Heart left ventricle (tissue), 16 donors: ENCODE measurements at regions not wholly inside any gene's neighbourhood (a gene's known extent, or its start where the extent isn't known, plus 50 kb on each side); places are given as distances from the start of the nearest gene placed in this dataset.
"Not testable (repeated sequence)": the region's sequence is repeated elsewhere in the genome, so short reads cannot be mapped to it uniquely, and the experiment has no call there.

Source experiments
- ATAC-seq, 4 donors: fragments of 200-7000 bp; cut with Tn5 transposase; one replicate each; pipeline ENCODE4 v1.9.1; 2020 to 2022; ENCODE audit warnings: moderate library complexity in 4 of 4, mild to moderate bottlenecking in 3 of 4, moderate number of reproducible peaks in 1 of 4
- DNase-seq, 5 donors: peaks; one replicate each; pipeline ENCODE4 v3.0.0-alpha.2; 2020
- H3K27ac ChIP-seq, 12 donors: fragments of 200-600 bp; sonication (generic) in 4 of 12; one replicate each; pipeline versions ENCODE4 v1.5.0 to v1.8.0; 2016 to 2022; ENCODE audit warnings: mild to moderate bottlenecking in 2 of 12
- H3K27me3 ChIP-seq, 9 donors: fragments of 200-600 bp; sonication (generic) in 2 of 9; one replicate each; pipeline versions ENCODE4 v1.5.1 to v1.8.0; 2016 to 2022; ENCODE audit warnings: mild to moderate bottlenecking in 3 of 9
- H3K36me3 ChIP-seq, 9 donors: fragments of 200-600 bp; sonication (generic) in 2 of 9; one replicate each; pipeline versions ENCODE4 v1.5.0 to v1.8.0; 2018 to 2022; ENCODE audit warnings: mild to moderate bottlenecking in 2 of 9
- H3K4me1 ChIP-seq, 12 donors: fragments of 200-600 bp; sonication (generic) in 4 of 12; one replicate each; pipeline versions ENCODE4 v1.5.0 to v1.8.0; 2016 to 2022; ENCODE audit warnings: mild to moderate bottlenecking in 3 of 12
- H3K4me3 ChIP-seq, 12 donors: fragments of 200-600 bp; sonication (generic) in 4 of 12; one replicate each; pipeline versions ENCODE4 v1.5.0 to v1.8.0; 2017 to 2022; ENCODE audit warnings: mild to moderate bottlenecking in 9 of 12, moderate library complexity in 4 of 12
- H3K9me3 ChIP-seq, 12 donors: fragments of 200-600 bp; sonication (generic) in 4 of 12; one replicate each; pipeline versions ENCODE4 v1.5.0 to v1.8.0; 2016 to 2022; ENCODE audit warnings: mild to moderate bottlenecking in 1 of 12
- WGBS, 4 donors: extraction: QIAGEN DNeasy Blood & Tissue Kit in 2 of 4; methylation state at CpG; one replicate each; pipeline versions ENCODE4 v1.1.5 to v1.1.7; 2013 to 2018; 5-methylcytosine and 5-hydroxymethylcytosine counted together
- intact Hi-C, 10 donors: fragments of 100-400 bp; cut with DNase I; formaldehyde crosslinking; loops; one replicate each; pipeline versions ENCODE4 v1.11.1 to v1.14.2; 2022
- donor health status: ischemic (EF 13 %, LVEDD 7.1; RV severe dilation, severe dysfunction).
- donor health status: healthy with polysubstance abuse.
- donor health status: DM: no; HTN: yes; CAD: no.
- donor health status: DM: no; HTN: no; CAD: no.
- donor health status: ischemic (EF 25% LVEDD 6.9; RV normal size, moderate dysfunction).
- donor health status: ischemic (EF 25% LVEDD 5.7; RV mildly dilated, moderate dysfunction).
- donor health status: healthy.
- donor health status: DM: yes; HTN: yes; CAD: no.
- donor health status: ischemic (EF 35%, LVEDD 5.7; RV mildly dilated, moderate dysfunction).
- donor health status: nonischemic (EF 11% LVEDD 7.7; RV severe dilation, severe dysfunction).
- donor health status: DM: yes; HTN: yes; CAD: no.
- donor health status: PGD.
- donor health status: ischemic (EF 29% LVEDD 5.4; RV normal size, mild dysfunction).
- donor health status: nonischemic (EF 23%, LVEDD 6.1; RV moderate dilation, normal function).

DNA sequence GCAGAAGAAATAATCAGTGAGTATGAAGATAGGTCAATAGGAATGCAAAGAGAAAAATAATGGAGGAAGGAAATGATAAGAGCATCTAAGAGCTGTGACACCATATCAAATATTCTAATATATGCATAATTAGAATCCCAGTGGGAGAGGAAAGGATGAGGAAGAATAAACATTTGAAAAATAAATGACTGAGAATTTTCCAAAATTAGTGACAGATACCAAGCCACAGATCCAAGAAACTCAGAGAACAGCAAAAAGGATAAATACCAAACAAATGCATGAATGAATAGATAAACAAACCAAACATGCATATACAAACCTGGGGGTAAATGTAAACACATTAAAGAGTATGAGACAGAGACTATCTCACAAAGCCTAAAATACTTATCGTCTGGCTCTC is 101.4 kb downstream of the PRR15 start:
- H3K36me3 ChIP-seq, H3K4me3 ChIP-seq, H3K9me3 ChIP-seq, intact Hi-C loops, H3K27ac ChIP-seq, ATAC-seq, DNase-seq, H3K27me3 ChIP-seq, H3K4me1 ChIP-seq: not testable (repeated sequence)
- 75 to 92% (median 89%) methylated on average over 1 of the region's 1 CpG for WGBS, 4 donors

DNA sequence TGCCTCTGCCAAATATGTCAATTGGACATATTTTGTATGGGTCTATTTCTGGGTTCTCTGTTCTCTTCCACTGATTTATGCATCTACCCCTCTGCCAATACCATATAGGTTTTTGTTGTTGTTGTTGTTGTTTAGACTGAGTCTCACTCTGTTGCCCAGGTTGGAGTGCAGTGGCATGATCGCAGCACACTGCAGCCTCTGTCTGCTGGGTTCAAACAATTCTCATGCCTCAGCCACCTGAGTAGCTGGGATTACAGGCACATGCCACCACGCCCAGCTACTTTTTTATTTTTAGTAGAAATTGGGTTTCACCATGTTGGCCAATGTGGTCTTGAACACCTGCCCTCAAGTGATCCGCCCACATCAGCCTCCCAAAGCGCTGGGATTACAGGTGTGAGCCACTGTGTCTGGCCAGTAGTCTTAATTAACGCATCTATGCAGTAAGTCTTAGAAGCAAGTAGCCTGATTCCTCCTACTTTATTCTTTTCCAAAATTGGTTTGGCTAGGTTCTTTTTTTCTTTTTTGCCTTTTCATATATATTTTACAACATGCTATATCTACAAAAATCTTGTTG is 103.5 kb downstream of the PRR15 start:
- intact Hi-C loops: not testable (repeated sequence)

DNA sequence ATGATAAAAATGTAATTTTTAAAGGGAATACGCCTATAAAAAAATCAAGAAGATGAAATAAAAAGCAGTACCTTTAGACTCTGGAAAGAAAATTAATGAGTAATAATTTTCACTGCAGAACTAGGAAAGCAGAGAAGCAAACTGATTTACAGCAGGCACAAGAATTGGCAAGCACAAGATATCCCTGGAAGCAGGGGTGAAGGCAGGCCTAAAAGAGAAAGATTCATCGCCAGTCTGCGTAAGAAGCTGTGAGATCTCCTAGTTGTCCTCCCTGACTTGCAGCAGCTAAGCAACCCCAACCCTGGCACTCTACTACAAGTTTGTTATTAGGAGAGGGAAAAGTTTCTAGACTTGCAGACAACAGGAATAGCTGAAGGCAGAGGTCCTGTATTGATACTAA is 107.7 kb downstream of the PRR15 start:
- intact Hi-C loops: not testable (repeated sequence)
- 83 to 96% (median 89%) methylated on average over 3 of the region's 3 CpGs for WGBS, 4 donors

More for the DNA sequence above, 103.5 kb downstream of the PRR15 start:
- not testable (repeated sequence) for ATAC-seq, H3K4me1 ChIP-seq, H3K27me3 ChIP-seq, H3K27ac ChIP-seq, H3K4me3 ChIP-seq, H3K36me3 ChIP-seq, H3K9me3 ChIP-seq, DNase-seq
- WGBS, 4 donors: 94 to 99% (median 98%) methylated on average over 5 of the region's 5 CpGs

DNA sequence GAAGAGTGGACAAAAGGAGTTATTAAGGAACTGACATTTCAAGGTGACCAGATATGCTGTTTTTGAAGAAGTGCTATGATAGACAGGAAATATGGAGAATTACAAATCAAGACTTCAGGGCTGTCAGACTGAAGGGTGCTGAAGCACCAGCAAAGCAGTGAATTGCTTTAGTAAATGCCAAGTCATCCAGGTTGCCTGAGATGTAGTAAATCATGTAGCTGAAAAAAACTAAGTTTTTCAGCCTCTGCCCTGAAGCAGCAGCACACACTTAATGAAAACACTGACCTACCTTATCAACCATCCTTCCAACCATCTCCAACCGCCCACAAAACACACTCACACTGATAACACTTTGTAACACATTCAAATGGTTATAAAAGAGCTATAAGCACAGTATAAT is 110.0 kb downstream of the PRR15 start:
- H3K27me3 ChIP-seq, H3K27ac ChIP-seq, intact Hi-C loops, H3K36me3 ChIP-seq, H3K4me1 ChIP-seq, DNase-seq, ATAC-seq, H3K4me3 ChIP-seq, H3K9me3 ChIP-seq: not testable (repeated sequence)
- 58 to 76% (median 66%) methylated on average over 1 of the region's 1 CpG for WGBS, 4 donors

More for the DNA sequence above, 107.7 kb downstream of the PRR15 start:
- H3K36me3 ChIP-seq, H3K4me3 ChIP-seq, DNase-seq, H3K9me3 ChIP-seq, H3K4me1 ChIP-seq, H3K27me3 ChIP-seq, ATAC-seq: not testable (repeated sequence)
- H3K27ac ChIP-seq: peak overlapping the region in 1 of 12 donors; percentile 25

DNA sequence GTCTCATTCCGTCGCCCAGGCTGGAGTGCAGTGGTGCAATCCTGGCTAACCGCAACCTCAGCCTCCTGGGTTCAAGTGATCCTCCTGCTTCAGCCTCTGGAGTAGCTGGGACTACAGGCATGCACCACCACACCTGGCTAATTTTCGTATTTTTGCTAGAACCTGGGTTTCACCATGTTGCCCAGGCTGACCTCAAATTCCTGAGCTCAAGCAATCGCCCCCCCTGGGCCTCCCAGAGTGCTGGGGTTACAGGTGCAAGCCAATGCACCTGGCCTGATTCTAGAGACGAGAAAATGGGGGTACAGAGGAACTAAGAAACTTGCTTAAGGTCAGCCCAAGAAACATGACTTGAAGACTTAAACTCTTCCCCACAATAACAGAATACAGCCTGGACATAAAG is 111.0 kb downstream of the PRR15 start:
- ATAC-seq, H3K27me3 ChIP-seq, DNase-seq, H3K4me3 ChIP-seq, intact Hi-C loops, H3K4me1 ChIP-seq, H3K9me3 ChIP-seq, H3K27ac ChIP-seq, H3K36me3 ChIP-seq: not testable (repeated sequence)
- WGBS, 4 donors: 93 to 100% (median 94%) methylated on average over 1 to 6 of the region's 6 CpGs

DNA sequence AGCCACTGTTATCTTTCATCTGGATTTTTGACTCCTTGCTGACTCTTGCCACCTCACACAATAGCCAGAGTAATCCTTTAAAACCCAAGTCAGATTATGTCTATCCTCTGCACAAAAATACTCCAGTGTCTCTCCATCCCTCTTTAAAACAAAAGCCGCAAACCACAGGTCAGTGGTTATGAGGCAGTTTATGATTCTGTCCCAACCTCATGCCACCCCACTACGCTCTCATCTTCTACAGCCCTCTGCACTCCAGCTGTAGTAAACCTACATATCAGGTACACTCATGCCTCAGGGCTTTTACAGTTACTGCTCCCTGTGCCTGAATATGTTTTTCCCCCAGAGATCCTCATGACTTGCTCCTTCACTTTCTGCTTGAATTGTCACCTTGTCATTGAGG is 113.6 kb downstream of the PRR15 start:
- H3K27me3 ChIP-seq, H3K4me3 ChIP-seq, H3K36me3 ChIP-seq, intact Hi-C loops, ATAC-seq, DNase-seq, H3K27ac ChIP-seq, H3K9me3 ChIP-seq: not testable (repeated sequence)
- H3K4me1 ChIP-seq: peaks cover 0 to 15% (median 0%) of the 10 kb centered on the region in 12 donors
- WGBS, 4 donors: 89 to 97% (median 95%) methylated on average over 2 of the region's 2 CpGs

DNA sequence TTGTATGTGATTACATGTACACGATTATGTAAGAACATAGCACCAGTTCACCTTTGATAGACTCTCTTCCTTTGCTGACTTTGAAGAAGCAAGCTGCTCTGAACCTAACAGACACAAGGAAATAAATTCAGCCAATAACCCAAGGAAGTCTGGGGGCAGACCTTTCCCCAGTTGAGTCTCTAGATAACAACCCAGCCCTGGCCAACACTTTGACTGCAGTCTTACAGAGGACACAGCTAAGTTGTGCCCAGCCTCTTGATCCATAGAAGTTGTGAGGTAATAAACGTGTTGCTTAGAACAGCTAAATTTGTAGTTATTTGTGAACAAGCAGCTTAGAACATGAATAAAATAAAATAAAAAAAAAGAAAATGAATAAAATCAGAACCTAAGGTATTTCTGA is 116.3 kb downstream of the PRR15 start:
- intact Hi-C loops, DNase-seq, ATAC-seq, H3K9me3 ChIP-seq, H3K36me3 ChIP-seq, H3K4me3 ChIP-seq, H3K27me3 ChIP-seq, H3K27ac ChIP-seq: not testable (repeated sequence)
- peaks cover 0 to 26% (median 0%) of the 10 kb centered on the region in 12 donors for H3K4me1 ChIP-seq
- 69 to 88% (median 80%) methylated on average over 1 to 2 of the region's 2 CpGs for WGBS, 4 donors

DNA sequence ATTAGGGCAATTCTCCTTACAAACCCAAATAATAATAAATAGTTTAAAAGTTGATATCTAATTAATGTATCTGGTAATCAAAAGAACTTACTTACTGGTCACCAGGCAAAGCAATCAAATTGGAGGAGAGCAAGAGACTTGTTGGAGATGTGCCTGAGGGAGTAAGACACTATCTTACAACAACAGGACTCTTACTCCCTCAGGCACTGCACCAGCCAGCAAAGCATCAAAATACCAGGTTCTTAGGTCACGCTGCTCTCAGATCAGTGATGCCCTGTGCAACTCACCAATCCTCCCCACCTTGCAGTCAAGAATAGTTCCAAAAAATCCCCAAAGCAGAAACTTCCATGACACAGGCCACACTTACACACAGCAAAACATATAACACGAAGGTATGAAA is 117.0 kb downstream of the PRR15 start:
- H3K36me3 ChIP-seq, H3K27ac ChIP-seq, H3K4me3 ChIP-seq, ATAC-seq, H3K27me3 ChIP-seq, H3K9me3 ChIP-seq, DNase-seq, intact Hi-C loops: not testable (repeated sequence)
- 81 to 92% (median 90%) methylated on average over 2 of the region's 2 CpGs for WGBS, 4 donors
- peaks cover 0 to 26% (median 0%) of the 10 kb centered on the region in 12 donors for H3K4me1 ChIP-seq

DNA sequence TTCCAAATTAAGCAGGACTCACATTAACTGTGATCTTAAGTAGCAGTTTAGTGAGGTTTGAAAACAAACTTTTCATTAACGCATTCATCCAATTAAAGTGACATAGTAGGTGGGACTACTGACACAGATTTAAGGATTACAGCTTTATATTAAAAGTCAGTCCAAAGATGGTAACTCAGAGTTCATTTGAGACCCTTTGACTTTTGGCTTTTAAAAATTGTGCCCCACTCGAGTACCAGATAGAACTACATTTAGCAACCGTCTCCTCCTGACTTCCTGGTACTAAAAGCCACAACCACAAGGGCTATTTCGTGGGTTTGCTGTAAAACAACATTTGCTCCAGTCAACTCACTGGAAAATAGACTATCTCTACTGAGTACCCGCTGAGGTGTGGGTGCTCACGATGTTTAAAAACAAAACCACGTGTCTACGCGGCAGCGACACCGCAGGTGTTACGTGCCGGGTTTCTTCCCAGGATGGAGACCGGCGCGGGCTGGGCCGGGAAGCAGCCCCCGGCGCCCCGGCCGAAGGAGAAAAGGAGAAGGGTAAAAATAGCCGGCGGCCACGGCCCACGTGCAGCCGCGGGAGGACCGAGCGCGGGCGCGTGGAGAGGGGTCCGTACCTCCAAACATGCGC is 120.6 kb downstream of the PRR15 start:
- H3K36me3 ChIP-seq, H3K27me3 ChIP-seq, H3K9me3 ChIP-seq, intact Hi-C loops, DNase-seq: not testable (repeated sequence)
- peak overlapping the region; percentile 63 to 96 (median 78) for H3K4me3 ChIP-seq
- ATAC-seq: peak in 3 of 4 donors; percentile 53 to 56 (median 56)
- H3K4me1 ChIP-seq: peaks cover 0 to 32% (median 3%) of the 10 kb centered on the region in 12 donors
- WGBS, 4 donors: 0 to 2% (median 1%) methylated on average over 21 to 31 of the region's 34 CpGs
- peak overlapping the region; percentile 86 to 99 (median 96) for H3K27ac ChIP-seq
